ENCODE measurements at regions not wholly inside any gene's neighbourhood (a gene's known extent, or its start where the extent isn't known, plus 50 kb on each side); places are given as distances from the start of the nearest gene placed in this dataset.

DNA sequence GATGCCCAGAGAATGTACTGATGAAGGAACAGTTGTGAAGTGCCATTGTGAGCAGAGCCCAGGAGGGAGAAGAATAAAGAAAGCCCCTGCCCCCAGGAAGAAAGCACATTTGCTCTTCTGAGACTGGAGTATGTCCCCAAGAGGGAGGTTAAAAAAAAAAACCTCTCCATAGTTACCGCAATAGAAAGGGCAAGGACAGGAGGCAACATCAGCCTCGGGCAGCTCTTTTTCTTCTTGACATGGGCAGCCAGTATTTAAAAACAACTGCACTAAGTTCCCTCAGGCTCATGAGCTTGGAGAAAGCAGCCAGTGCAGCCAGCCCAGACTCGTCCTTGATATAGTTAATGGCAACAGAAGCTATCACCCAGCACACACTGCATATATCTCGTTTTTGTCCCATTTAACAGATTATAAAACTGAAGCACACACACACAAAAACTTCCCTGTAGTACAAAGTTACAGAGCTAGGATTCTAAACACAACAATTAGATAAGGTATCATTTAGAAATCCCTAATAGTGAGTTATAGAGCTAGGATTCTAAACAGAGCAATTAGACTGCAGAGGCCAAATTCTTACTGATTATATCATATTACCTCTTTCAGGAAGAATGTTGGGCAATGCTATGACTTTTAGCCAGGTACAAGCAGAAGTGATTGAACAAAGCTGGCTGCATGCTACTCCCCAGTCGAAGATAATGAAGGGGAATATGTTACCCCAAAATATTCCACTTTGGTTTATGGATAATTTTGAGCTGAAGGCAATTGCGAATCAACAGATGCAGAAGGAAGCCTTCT lies 823.5 kb downstream of the GRID1 start:
- TF ChIP-seq GATA2 (IDR thresholded peaks at IDR 0.05; ENCODE audit: low read depth, low read length) (no peak), GATA3 (IDR thresholded peaks at IDR 0.05; ENCODE audit: low read depth, low read length) (no peak)

DNA sequence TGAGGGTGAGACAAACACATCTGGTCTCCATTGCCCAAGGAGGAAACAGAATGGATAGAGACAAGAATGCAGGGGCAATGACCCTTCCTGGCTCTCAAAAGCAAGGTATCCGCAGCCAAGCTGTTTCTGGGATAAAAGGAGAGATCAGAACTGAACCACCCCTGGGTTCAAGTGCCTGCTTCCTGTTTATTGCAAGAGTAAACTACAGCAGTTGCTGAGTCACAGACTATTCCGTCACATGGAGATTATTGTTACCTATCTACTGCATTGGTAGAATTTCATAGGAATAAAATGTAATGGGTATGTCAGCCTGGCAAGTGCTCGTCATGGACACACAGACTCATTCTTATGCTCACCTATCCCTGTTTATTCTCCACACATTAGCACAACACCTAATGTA lies 821.6 kb downstream of the GRID1 start:
- no peak for TF ChIP-seq GATA2 (IDR thresholded peaks at IDR 0.05; ENCODE audit: low read depth, low read length)
- TF ChIP-seq GATA3 (IDR thresholded peaks at IDR 0.05; ENCODE audit: low read depth, low read length) = no peak

DNA sequence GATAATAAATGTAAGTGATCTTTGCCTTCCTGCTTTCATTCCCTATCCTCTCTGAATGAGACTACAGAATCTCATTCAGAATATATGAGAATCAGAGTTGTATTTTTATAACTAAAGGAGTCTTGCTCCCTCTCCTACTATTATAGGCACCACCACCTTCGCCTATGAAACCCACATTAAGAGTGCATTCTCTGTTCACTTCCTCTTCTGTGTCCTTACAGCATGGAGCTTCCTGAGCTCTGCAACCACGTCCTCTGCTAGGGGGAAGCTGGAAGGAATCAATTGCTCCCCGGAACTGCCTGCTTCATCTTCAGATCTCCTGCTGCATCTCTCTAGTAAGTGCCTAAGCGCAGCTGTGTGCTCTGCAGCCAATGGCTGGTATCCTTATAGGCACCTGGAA lies 820.7 kb downstream of the GRID1 start:
- no peak for TF ChIP-seq GATA2 (IDR thresholded peaks at IDR 0.05; ENCODE audit: low read depth, low read length)
- TF ChIP-seq GATA3 (IDR thresholded peaks at IDR 0.05; ENCODE audit: low read depth, low read length) = no peak

DNA sequence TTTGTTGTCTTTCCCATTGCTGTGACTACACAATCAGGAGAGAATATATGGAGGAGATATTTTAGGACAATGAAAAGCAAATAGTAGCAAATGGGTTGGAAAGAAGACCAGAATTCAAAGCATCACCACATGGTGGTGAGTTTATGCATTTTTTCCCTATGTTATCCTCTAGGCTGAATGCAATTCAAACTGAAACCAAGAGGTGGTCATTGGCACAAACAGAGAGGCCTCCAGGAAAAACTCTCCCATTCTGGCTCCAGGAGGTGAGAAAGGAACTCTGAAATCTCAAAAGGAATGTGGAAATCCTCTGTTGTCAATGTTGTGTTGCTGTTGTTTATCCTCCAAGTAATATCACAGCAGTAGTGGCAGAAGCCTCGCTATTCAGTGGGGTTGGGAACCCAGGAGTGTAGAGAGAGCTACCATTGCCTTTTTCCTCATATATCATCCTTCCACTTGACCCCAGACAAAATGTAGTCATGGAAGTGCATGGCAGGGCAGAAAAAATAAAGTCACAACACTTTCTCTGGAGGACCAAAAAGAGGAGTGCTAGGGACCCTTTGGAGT lies 819.1 kb downstream of the GRID1 start:
- TF ChIP-seq GATA2 (IDR thresholded peaks at IDR 0.05; ENCODE audit: low read depth, low read length) (no peak), GATA3 (IDR thresholded peaks at IDR 0.05; ENCODE audit: low read depth, low read length) (no peak)

DNA sequence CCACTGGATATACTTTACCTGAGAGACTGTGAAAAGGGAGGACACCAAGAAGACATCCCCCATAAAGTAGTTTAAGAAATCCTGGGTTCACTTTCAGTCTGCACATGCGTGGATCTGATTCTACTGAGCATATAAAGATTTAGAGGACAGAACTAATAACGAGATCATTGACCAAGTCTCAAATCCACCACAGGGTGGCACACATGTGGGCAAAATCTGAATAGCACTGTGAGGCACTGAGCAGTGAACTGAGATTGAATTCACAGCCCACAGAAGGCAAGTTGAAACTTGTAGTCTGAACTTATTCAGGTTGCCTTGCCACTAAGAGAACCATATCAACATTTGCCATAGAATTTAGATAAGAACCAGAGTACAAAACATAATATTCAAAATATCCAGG lies 818.6 kb downstream of the GRID1 start:
- no peak for TF ChIP-seq GATA2 (IDR thresholded peaks at IDR 0.05; ENCODE audit: low read depth, low read length)
- no peak for TF ChIP-seq GATA3 (IDR thresholded peaks at IDR 0.05; ENCODE audit: low read depth, low read length)
